Common myeloid progenitor, CD34-positive (primary cell): ENCODE measurements at regions not wholly inside any gene's neighbourhood (a gene's known extent, or its start where the extent isn't known, plus 50 kb on each side); places are given as distances from the start of the nearest gene placed in this dataset.
"Not testable (repeated sequence)": the region's sequence is repeated elsewhere in the genome, so short reads cannot be mapped to it uniquely, and the experiment has no call there.

ENCODE experiments used
- CTCF ChIA-PET: fragments of 350-600 bp; sonication (Branson Sonifier 250); formaldehyde crosslinking; loops from one replicate; lab custom pipeline; 2021; ENCODE audit warnings: antibody characterized with exemption; lab: Charles Lee
- POLR2A ChIA-PET: fragments of 350-600 bp; sonication (Branson Sonifier 250); formaldehyde crosslinking; loops from one replicate; lab custom pipeline; 2021; ENCODE audit warnings: antibody characterized with exemption; lab: Charles Lee
- DNase-seq, 3 donors: peaks; one replicate each; pipeline versions ENCODE4 v3.0.0 to v3.0.0-alpha.2; 2013
- H3K27ac ChIP-seq, 2 experiments: 1 replicate in 1 of 2; 2 replicates in 1 of 2; pipeline ENCODE4 v1.7.0; 2013; ENCODE audit warnings: inconsistent platforms in 2 of 2, low read length in 2 of 2, mild to moderate bottlenecking in 2 of 2, low read depth in 1 of 2, moderate library complexity in 1 of 2; ENCODE audit not compliant: severe bottlenecking in 2 of 2, insufficient read depth in 1 of 2, poor library complexity in 1 of 2
- H3K27me3 ChIP-seq, 5 experiments: replicated peaks in 2 of 5; 1 replicate in 3 of 5; 2 replicates in 2 of 5; pipeline versions ENCODE4 v1.6.1 to v1.7.0; 2013; ENCODE audit warnings: low read length in 4 of 5, mild to moderate bottlenecking in 2 of 5, moderate library complexity in 2 of 5, inconsistent platforms in 1 of 5; ENCODE audit not compliant: insufficient read depth in 5 of 5, control insufficient read depth in 4 of 5
- H3K36me3 ChIP-seq, 4 experiments: 1 replicate in 2 of 4; 2 replicates in 2 of 4; pipeline versions ENCODE4 v1.6.1 to v1.7.0; 2013; ENCODE audit warnings: low read length in 3 of 4, control low read depth in 1 of 4, mild to moderate bottlenecking in 1 of 4; ENCODE audit not compliant: control insufficient read depth in 4 of 4, insufficient read depth in 4 of 4
- H3K4me1 ChIP-seq, 4 experiments: 1 replicate in 3 of 4; 2 replicates in 1 of 4; pipeline versions ENCODE4 v1.6.1 to v1.7.1; 2013; ENCODE audit warnings: low read length in 3 of 4, mild to moderate bottlenecking in 3 of 4, control low read depth in 1 of 4, inconsistent platforms in 1 of 4, moderate library complexity in 1 of 4; ENCODE audit not compliant: control insufficient read depth in 4 of 4, insufficient read depth in 4 of 4; ENCODE audit errors: control extremely low read depth in 1 of 4
- H3K4me3 ChIP-seq, 7 experiments: 1 replicate in 4 of 7; 2 replicates in 3 of 7; pipeline versions ENCODE4 v1.5.1 to v1.7.0; 2013; ENCODE audit warnings: mild to moderate bottlenecking in 7 of 7, low read length in 6 of 7, moderate library complexity in 6 of 7, inconsistent platforms in 2 of 7, low read depth in 2 of 7, control low read depth in 1 of 7; ENCODE audit not compliant: insufficient read depth in 4 of 7, control insufficient read depth in 1 of 7; ENCODE audit errors: extremely low read depth in 1 of 7
- H3K9me3 ChIP-seq, 5 experiments: 1 replicate in 4 of 5; 2 replicates in 1 of 5; pipeline versions ENCODE4 v1.6.1 to v1.7.1; 2013; ENCODE audit warnings: low read length in 4 of 5, mild to moderate bottlenecking in 2 of 5, inconsistent platforms in 1 of 5, low read depth in 1 of 5, moderate library complexity in 1 of 5; ENCODE audit not compliant: control insufficient read depth in 4 of 5, insufficient read depth in 2 of 5; ENCODE audit errors: control extremely low read depth in 1 of 5
- WGBS: methylation state at CpG from one replicate; pipeline ENCODE4 v1.1.5; 2013; ENCODE audit not compliant: insufficient coverage; 5-methylcytosine and 5-hydroxymethylcytosine counted together

- WGBS = 100% methylated on average over 1 of the region's 2 CpGs
- no peaks in the 10 kb centered on the region for H3K27me3 ChIP-seq
- H3K4me3 ChIP-seq = no peak overlapping the region
- H3K9me3 ChIP-seq = peaks cover 0 to 4% (median 0%) of the 10 kb centered on the region in 5 experiments
- no peaks in the 10 kb centered on the region for H3K36me3 ChIP-seq
- no peak for DNase-seq
- CTCF ChIA-PET = no interaction called here
- no peaks in the 10 kb centered on the region for H3K4me1 ChIP-seq
- no peak overlapping the region for H3K27ac ChIP-seq
- POLR2A ChIA-PET = no interaction called here
Measured at GRCh38 chr6:120484146-120484545, 850.1 kb downstream of the TBC1D32 start.

GRCh38 chr6:120478650-120479049, 855.6 kb downstream of the TBC1D32 start:
- Histone ChIP-seq H3K4me3 (no peak overlapping the region), H3K36me3 (no peaks in the 10 kb centered on the region), H3K4me1 (no peaks in the 10 kb centered on the region), H3K9me3 (peaks cover 0 to 7% (median 2%) of the 10 kb centered on the region in 5 experiments), H3K27ac (no peak overlapping the region), H3K27me3 (no peaks in the 10 kb centered on the region)
- WGBS = no CpG with 5 or more reads among the region's 1 CpG
- DNase-seq = no peak
- POLR2A ChIA-PET = no interaction called here
- CTCF ChIA-PET = interaction anchor here (1.1 kb wide), 1 partner anchor 10 kb away, joined by 3 read pairs; no protein-coding TSS in a partner anchor

- no peak for DNase-seq
- WGBS = no CpG with 5 or more reads among the region's 2 CpGs
- peaks cover 0 to 4% (median 0%) of the 10 kb centered on the region in 5 experiments for H3K9me3 ChIP-seq
- POLR2A ChIA-PET = no interaction called here
- no peaks in the 10 kb centered on the region for H3K27me3 ChIP-seq
- H3K4me1 ChIP-seq = no peaks in the 10 kb centered on the region
- no peak overlapping the region for H3K4me3 ChIP-seq
- CTCF ChIA-PET = no interaction called here
- H3K27ac ChIP-seq = no peak overlapping the region
- H3K36me3 ChIP-seq = no peaks in the 10 kb centered on the region
Measured at GRCh38 chr6:120473804-120474203, 860.5 kb downstream of the TBC1D32 start.

GRCh38 chr6:120468486-120468885, 865.8 kb downstream of the TBC1D32 start:
- ChIA-PET CTCF (interaction anchor here (1.0 kb wide), 1 partner anchor 11 kb away, joined by 3 read pairs; no protein-coding TSS in a partner anchor), POLR2A (no interaction called here)
- Histone ChIP-seq H3K36me3 (no peaks in the 10 kb centered on the region), H3K4me3 (no peak overlapping the region), H3K4me1 (no peaks in the 10 kb centered on the region), H3K27me3 (no peaks in the 10 kb centered on the region), H3K27ac (no peak overlapping the region), H3K9me3 (peaks cover 0 to 1% (median 0%) of the 10 kb centered on the region in 5 experiments)
- DNase-seq = no peak
- WGBS = no CpG with 5 or more reads among the region's 1 CpG

- Histone ChIP-seq H3K27ac (no peak overlapping the region), H3K9me3 (no peaks in the 10 kb centered on the region), H3K4me1 (no peaks in the 10 kb centered on the region), H3K27me3 (no peaks in the 10 kb centered on the region), H3K4me3 (no peak overlapping the region), H3K36me3 (no peaks in the 10 kb centered on the region)
- no peak for DNase-seq
- ChIA-PET POLR2A (no interaction called here), CTCF (no interaction called here)
Measured at GRCh38 chr6:120451508-120451907, 882.8 kb downstream of the TBC1D32 start.

- Histone ChIP-seq H3K27ac (no peak overlapping the region), H3K4me3 (no peak overlapping the region), H3K4me1 (no peaks in the 10 kb centered on the region), H3K9me3 (no peaks in the 10 kb centered on the region), H3K27me3 (no peaks in the 10 kb centered on the region), H3K36me3 (no peaks in the 10 kb centered on the region)
- no CpG with 5 or more reads among the region's 3 CpGs for WGBS
- no peak for DNase-seq
- POLR2A ChIA-PET = interaction anchor here (0.6 kb wide), 1 partner anchor 45 kb away, joined by 4 read pairs; no protein-coding TSS in a partner anchor
- CTCF ChIA-PET = no interaction called here
Measured at GRCh38 chr6:120447605-120448004, 886.7 kb downstream of the TBC1D32 start.

GRCh38 chr6:120432840-120433239, 901.4 kb downstream of the TBC1D32 start:
- H3K4me1 ChIP-seq, H3K36me3 ChIP-seq, DNase-seq, H3K27me3 ChIP-seq, H3K9me3 ChIP-seq, H3K4me3 ChIP-seq, POLR2A ChIA-PET, H3K27ac ChIP-seq, CTCF ChIA-PET: not testable (repeated sequence)
- 85% methylated on average over 11 of the region's 11 CpGs for WGBS
